NCI-H748 treated with DMSO at 0.1 percent for 48 hours (cell line): ENCODE measurements at regions not wholly inside any gene's neighbourhood (a gene's known extent, or its start where the extent isn't known, plus 50 kb on each side); places are given as distances from the start of the nearest gene placed in this dataset.
"Not testable (repeated sequence)": the region's sequence is repeated elsewhere in the genome, so short reads cannot be mapped to it uniquely, and the experiment has no call there.

Source experiments
- DNase-seq: peaks from one replicate; lab custom pipeline; 2025; lab: John Stamatoyannopoulos, UW

DNA sequence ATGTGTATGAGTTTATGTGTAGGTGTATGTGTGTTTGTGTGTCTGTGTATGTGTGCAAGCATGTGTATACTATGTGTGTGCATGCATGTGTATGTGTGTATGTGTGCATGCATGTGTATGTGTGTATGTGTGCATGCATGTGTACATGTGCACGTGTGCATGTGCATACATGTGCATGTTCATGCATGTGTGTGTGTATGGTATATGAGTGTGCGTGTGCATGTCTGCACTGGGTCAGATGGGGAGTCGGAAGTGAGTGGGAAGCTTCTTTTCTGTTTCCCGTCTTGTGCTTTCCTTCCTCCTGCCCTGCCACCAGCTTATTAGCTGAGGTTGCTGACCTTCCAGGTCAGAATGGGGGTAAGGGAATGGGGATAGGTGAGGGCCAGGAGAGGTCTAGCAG, 174.7 kb downstream of the MAP2K4 start:
- no peak for DNase-seq

DNA sequence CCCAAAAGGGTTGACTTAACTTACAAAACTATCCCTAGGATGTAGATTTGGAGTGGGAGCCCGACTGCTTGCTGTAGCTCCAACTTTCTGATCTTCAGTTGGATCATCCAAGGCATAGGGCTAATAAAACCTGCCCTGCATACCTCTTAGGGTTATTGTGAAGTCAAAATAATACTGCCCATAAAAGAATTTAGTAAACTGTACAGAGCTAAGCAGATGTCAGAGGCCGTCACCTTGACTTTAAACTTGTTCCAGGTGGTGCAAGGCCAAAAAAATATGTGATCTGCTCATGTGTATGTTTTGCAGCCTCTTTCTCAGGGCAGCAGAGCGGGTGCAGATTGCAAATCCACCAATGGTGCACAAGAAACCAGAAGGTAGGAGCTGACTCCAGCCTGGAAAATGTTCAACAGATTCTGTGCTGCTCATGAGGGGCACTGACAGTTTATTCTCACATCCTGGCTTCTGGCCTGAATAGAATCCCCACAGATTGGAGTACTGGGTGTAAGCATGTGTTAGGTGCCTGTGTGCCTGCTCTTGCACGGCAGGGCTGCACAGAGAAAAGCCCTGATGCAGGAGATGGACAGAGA, 180.7 kb downstream of the MAP2K4 start:
- DNase-seq, result no peak

DNA sequence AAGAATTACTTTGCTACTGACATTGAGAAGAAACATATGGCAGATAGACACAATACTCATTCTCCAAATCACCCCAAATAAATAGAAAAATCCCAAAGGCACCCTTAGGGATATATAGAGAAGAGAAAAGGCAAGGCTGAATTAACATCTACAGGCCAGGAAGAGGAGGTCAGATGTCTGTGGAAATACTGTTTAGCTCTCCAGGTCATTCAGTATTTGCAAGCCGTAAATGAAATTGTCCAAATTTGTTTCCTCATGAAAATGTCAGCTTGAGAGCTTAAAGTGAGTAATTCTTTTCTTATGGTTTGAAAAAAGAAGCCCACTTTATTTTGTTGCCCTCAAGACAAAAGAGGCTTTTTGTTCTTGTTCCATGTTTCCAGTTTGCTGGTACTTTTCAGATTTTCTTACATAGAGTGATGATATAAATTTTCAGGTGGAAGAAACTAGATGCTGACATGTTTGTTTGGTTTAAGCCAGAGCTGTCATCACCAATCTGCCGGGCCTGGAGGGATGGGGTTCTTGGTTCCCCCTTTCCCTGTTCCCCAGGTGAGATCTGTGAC, 189.0 kb downstream of the MAP2K4 start:
- no peak for DNase-seq

DNA sequence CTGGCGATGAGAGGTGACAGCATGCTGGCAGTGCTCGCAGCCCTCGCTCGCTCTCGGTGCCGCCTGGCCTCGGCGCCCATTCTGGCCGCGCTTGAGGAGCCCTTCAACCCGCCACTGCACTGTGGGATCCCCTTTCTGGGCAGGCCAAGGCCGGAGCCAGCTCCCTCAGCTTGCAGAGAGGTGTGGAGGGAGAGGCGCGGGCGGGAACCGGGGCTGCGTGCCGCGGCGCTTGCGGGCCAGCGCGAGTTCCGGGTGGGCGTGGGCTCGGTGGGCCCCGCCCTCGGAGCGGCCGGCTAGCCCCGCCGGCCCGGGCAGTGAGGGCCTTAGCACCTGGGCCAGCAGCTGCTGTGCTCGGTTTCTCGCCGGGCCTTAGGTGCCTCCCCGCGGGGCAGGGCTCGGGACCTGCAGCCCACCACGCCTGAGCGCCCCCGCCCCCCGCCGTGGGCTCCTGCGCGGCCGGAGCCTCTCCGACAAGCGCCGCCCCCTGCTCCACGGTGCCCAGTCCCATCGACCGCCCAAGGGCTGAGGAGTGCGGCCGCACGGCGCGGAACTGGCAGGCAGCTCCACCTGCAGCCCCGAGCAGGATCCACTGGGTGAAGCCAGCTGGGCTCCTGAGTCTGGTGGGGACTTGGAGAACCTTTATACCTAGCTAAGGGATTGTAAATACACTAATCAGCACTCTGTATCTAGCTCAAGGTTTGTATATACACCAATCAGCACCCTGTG, 200.2 kb downstream of the MAP2K4 start:
- DNase-seq, result not testable (repeated sequence)

DNA sequence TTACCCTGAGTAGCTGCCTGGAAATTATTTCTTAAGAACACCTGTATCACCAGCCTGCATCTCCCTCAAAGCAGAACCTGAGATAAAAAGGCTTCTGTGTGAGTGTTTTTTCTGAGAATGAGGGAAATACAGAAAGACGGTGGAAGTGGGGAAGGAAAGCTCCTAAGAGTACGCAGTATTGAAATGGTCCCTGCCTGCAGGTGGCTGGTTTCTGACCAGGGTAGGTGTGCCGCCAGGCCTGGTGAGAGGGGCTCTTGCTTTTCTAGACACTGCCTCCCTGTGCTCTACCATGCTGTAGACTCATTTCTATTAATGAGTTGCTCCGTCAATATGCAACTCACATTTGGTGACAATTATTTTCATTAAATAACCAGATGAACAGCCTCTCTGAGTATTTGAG, 201.7 kb downstream of the MAP2K4 start:
- no peak for DNase-seq

DNA sequence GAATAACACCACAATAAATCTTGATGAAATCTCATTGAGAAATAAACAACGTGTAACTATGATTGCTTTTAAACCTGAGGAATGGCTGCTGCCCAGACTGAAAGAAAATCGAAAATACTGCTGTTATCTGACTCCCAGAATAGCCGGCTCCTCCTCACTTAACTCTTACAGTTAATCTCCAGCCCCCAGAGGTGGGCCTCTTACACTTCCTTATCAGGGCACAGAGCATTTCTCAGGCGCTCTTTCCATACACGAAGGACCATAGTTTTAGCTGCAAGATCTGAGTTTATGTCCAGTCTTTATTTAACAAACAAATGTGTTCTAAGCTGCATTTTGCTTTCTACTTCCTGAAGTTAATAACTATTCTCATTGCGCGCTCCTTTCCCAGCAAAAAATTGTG, 206.9 kb downstream of the MAP2K4 start:
- no peak for DNase-seq

DNA sequence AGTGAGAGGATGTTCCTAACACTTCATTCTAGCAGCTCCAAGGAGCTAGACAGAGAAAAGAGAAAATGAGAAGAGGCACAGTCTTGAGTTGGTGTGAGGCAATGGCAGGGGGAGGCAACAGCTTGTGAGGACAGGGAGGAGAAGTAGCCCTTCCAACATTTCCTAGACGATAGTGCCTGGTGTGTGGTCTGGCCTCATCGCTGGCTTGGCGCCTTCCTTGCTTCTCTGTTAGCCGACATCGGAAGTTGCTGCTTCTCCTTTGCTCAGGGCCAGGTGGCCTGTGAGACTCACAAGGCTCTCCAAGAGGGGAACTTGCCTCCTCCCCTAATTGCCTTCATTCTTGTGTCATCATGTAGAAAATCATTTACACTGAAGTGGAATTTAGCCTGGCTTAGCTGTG, 208.7 kb downstream of the MAP2K4 start:
- no peak for DNase-seq

DNA sequence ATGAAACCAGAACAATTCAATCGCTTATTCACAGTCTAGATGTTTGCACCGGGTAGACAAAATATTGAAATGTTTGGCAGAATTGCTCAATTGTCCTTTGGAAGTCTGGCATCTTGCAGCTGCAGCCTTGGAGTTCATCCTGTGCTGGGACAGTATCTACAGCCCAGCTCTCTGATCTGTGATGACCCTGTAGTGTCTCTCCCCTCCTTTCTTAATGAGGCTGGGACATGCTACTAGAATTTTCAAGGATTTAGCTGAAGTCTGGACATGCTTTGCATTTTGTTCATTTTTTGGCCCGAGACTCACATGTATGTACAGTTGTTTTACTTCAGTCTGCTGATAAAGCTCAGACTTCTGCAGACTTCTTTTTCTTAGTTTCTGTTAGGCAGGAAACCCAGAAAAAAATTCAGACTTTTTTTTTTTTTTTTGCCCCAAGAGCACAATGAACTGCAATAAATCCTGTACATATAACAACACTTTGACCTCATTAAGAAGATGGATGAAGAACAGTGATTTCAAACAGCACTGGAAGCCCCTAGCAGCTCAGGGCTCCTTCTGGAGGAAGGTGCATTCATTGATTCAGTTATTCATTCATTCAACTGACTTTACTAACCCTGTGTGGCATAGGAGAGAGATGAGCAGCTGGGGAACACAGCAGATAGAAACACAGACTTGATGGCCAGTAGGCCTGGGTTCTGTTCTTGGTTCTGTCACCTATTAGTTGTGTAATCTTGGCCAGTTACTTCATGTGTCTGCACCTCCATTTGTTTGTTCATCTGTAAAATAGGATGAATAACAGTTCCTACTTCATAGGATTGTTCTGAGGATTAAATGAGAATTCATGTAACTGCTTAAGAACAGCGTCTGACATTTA, 210.0 kb downstream of the MAP2K4 start:
- DNase-seq, result no peak

DNA sequence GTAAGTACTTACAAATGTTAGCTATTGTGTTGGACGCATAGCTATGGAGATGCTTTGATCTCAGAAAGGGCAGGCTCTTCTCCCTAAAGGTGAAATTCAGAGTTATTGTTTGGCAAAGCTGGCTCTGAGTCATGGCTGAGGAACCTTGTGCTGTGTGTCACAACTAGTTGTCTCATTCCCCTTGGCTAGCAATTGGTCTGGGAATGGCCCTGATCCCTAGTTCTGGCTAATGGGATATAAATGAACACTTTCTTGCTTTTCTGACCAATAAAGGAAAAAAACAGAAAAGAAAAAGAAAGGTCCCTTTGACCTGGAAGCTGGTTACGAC, 210.6 kb downstream of the MAP2K4 start:
- DNase-seq, result no peak

DNA sequence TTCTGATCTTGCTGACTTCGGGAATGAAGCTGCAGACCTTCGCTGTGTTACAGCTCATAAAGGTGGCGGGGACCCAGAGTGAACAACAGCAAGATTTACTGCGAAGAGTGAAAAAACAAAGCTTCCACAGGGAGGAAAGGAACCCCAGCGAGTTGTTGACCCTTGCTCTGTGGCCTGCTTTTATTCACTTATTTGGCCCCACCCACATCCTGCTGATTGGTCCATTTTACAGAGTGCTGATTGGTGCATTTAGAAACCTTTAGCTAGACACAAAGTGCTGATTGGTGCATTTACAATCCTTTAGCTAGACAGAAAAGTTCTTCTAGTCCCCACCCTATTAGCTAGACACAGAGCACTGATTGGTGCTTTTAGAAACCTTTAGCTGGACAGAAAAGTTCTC, 218.3 kb downstream of the MAP2K4 start:
- DNase-seq, result not testable (repeated sequence)

DNA sequence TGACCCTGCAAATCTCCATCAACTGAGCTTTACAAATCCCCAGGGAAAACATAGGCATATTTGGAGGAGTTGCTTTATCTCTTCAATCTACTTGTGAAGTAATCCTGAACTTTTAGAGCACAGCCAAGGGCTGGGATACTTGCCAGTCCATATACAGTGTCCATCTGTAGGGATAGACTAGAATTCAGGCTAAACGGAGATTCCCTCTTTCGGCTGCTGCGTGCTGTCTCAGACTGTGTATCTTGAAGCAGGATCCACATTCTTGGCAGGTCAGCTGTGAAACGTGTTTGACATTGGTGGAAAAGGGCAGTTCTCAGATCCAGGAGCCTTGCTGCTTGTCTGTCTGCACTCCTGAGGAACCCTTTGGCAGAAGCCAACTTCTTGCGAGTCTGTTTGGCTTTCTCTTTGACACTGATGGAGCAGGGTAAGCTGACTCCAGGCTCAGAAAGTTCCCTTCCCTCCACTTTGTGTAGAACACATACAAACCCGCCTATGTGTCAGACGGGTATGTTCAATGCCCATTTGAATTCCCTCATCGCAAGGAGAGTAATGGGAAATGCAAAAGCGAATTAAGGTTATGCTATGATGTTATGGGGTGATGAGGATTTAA, 221.8 kb downstream of the MAP2K4 start:
- no peak for DNase-seq

DNA sequence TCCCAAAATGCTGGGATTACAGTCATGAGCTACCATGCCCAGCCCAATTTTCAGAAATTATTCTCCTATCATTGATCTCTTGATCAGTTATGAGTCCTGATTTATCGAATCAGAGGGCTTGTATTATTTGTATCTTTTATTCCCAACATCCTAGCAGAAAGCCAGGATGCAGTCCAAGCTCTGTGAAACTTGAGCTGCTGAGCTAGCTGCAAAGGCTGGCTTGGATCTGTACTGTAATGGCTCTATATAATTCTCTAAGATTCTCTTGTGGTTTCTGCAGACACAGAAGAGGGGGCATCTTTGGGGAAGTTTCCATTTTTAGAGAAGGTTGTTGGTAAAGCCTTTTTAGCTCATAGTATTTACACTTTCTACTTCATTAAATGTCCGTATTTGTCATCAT, 227.1 kb downstream of the MAP2K4 start:
- no peak for DNase-seq

DNA sequence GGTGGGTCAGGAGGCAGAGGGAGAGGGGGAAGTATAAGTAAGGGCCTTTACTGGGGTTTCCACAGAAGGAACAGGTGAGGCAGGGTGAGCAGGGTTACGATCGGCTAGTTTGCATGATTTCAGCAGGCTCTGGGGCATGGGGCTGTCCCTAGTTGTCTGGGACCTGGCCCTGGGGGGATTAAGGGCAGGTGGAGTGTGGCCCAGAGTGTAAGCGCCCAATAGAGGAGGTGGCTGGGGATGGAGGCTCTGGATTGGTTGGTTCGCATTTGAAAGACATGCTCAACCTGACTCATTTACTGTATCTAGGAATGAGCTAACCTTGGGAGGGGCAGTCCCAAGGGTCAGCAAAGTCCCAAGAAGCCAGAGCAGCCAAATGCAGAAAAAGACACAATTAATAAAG, 230.3 kb downstream of the MAP2K4 start:
- DNase-seq, result no peak

DNA sequence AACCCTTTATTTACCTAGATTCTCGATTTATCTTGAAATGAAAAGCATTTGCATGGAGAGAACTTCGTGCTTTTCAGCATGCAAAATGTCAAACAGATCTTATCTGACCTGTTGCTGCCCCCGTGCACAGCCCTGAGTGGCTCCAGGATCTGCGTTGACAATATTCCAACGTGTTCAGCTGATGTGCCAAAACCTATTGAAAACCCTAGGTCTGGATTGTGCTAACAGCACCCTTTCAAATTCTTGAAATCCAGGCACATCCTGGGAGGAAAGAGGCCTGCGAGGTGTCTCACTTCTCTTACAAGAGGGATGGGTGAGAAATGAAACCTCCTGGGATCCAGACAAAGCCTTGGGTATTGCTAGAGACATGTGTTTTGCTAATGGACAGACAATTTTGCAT, 231.8 kb downstream of the MAP2K4 start:
- DNase-seq, result no peak

DNA sequence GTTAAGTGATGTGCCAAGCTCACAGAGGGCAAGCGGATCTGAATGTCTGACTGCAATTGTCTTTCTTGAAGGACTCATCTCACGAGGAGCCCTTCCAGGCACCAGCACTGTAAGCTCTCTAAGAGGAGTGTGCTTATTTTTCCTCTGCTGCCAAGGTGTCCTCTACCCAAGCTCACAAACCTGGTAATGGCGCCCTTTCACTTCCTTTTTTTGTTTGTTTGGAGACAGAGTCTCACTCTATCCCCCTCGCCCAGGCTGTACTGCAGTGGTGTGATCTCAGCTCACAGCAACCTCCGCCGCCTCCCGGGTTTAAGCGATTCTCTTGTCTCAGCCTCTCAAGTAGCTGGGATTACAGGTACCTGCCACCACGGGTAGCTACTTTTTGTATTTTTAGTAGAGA, 233.8 kb downstream of the MAP2K4 start:
- no peak for DNase-seq

DNA sequence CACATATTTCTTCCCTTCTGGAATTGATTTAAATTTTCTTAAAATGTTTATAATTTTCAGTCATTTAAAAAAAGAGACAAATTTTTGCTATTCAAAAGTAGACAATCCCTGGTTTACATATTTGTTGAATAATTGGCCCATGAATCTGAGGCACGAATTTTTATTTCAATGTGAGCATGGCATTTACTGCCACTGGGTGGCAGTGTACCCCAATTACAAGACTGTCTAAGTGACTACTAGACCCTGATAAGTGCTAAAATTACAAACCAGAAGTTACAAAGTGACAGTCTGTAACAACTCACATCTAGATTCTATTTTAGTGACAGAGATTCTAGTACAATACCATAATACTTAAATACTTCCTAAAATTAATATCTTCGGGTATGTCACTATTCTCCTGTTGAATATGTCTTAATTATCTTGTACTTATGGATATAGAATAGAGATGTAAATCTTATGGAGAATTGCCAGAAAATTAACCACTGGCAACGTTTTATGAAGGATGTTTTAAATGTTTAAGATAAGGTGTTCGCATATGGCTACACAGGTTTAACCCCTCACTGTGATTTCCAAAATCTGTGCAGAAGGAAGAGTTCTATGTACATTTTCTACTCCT, 235.8 kb downstream of the MAP2K4 start:
- DNase-seq, result peak; percentile 6

DNA sequence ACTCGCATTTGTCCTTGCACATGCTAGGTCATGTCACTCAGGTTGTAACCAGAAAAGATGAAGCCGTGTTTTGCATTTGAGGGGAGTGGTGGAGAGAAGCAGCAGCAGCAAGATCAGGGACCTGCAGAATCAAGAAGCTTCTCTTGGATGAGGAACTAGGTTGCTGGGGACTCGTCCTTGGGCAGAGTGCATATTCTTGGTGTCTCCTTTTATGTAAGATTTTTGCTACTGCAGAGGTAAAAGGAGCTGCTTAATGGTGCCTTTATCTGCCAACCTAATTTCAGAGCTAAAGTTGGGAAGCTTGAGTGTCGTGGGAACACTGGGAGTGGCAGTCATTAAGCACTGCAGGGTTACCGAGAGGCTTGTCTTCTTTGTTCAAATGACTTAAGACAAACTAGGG, 236.5 kb downstream of the MAP2K4 start:
- DNase-seq, result no peak

DNA sequence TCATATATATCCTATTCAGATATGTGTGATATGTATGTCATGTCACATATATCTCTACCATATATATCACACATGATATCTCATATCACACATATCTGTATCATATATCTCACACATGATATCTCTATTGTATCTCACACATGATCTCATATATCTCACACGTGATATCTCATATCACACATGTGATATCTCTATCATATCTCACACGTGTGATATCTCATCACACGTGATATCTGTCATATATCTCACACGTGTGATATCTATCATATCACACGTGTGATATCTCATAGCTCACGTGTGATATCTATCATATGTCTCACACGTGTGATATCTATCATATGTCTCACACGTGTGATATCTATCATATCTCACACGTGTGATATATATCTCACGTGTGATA, 240.7 kb downstream of the MAP2K4 start:
- DNase-seq, result no peak

DNA sequence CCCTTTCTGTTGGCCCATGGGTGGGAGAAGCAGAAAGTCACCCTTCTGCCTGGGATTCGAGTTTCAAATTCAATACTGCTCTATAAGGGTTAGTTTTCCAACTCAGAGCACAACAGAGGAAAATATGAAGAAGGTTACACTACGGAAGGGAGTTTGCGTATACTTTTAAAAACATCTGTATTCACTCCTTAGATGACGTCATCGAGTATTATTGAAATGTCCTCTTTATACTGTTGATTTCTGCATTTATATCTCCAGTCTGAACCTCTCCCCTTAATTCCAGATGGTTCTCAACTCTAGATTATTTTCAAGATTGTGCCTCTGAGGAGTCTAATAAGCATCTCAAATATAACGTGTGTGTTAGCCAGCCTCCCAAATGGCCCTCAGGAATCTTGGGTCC, 249.1 kb downstream of the MAP2K4 start:
- no peak for DNase-seq

DNA sequence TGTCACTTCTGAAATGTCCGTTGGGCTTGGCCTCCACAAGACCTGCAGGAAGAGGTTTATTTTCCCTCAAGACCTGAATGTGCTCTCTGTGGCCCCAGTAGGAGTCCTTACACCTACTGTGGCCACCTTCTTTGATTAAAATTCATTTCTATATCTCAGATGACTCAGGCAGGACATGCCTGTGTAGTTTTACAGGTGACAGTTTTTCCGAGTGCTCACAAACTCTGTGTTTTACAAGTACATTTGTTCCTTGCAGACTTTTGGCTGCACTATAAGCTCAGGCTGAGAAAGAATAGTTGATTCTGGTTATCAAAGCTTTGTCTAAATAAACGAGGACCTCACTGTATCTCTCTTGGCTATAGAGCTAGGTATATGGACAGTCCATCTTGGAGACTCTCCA, 257.1 kb downstream of the MAP2K4 start:
- DNase-seq, result no peak

DNA sequence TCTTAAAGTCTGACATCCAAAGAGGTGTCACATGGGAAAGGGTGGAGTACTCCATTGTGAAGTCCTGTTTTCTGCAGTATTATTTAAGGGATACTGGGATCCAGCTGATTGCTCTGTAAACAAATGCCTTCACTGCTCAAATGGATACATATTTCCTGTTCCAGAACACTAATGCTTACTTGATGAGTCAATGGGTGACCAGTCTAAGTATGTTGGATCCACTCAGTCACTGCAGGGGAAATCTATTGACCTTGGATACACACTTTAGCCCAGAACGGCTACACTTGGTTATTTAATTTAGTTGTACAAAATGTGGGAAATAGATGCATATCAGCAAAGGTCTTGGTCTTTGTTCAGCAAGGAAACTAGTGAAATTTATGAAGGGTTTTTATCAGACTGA, 261.4 kb downstream of the MAP2K4 start:
- DNase-seq, result no peak

DNA sequence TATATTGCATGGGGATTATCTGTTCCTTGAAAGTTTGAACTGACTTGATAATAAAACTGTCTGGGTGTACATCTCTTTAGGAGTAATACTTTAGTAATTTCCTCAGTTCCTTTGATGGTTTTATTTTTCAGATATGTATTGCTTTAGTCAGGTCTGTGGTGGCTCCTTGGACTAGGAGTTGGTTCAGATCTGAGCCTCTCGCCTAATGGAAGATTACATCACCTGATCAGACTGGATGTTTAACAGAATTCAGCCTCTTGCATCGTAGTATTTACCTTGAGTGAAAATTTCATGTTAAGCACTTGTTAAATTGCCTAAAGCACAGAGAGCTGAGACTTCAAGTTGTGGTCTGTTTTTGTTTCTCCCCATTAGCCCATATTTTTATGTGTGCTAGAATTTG, 267.3 kb downstream of the MAP2K4 start:
- DNase-seq, result no peak
